ENCODE measurements at regions not wholly inside any gene's neighbourhood (a gene's known extent, or its start where the extent isn't known, plus 50 kb on each side); places are given as distances from the start of the nearest gene placed in this dataset.

- TF ChIP-seq CTCF (conservative IDR thresholded peaks at IDR 0.05) (no peak), ZFX (IDR thresholded peaks at IDR 0.05) (no peak)
Observed at GRCh38 chr17:79176792-79177601, 102.4 kb downstream of the ENGASE start.

All from C4-2B (cell line).